Fibroblast of lung (primary cell): ENCODE measurements at regions not wholly inside any gene's neighbourhood (a gene's known extent, or its start where the extent isn't known, plus 50 kb on each side); places are given as distances from the start of the nearest gene placed in this dataset.

Source experiments
- DNase-seq, 2 donors: peaks; one replicate each; pipeline versions ENCODE4 v3.0.0 to v3.0.0-alpha.2; 2010; ENCODE audit warnings: low read depth in 2 of 2
- H2AFZ ChIP-seq: 2 replicates; pipeline ENCODE4 v1.5.1; 2012; ENCODE audit warnings: low read length, control low read depth, inconsistent platforms
- H3K27ac ChIP-seq: 2 replicates; pipeline ENCODE4 v1.5.1; 2011; ENCODE audit warnings: low read length, control low read depth; ENCODE audit not compliant: insufficient read depth
- H3K27me3 ChIP-seq: 2 replicates; pipeline ENCODE4 v1.5.1; 2011; ENCODE audit warnings: mild to moderate bottlenecking, low read length; ENCODE audit not compliant: control insufficient read depth, insufficient read depth
- H3K36me3 ChIP-seq: 2 replicates; pipeline ENCODE4 v1.5.1; 2011; ENCODE audit warnings: low read length; ENCODE audit not compliant: control insufficient read depth, insufficient read depth
- H3K4me1 ChIP-seq: 2 replicates; pipeline ENCODE4 v1.5.1; 2011; ENCODE audit warnings: low read length; ENCODE audit not compliant: control insufficient read depth, insufficient read depth; ENCODE audit errors: extremely low read depth
- H3K4me2 ChIP-seq: 2 replicates; pipeline ENCODE4 v1.5.1; 2011; ENCODE audit warnings: low read length, control low read depth; ENCODE audit not compliant: insufficient read depth; ENCODE audit errors: extremely low read depth
- H3K4me3 ChIP-seq, 4 experiments: fragments of 200-600 bp in 1 of 4; sonication (generic) in 1 of 4; replicated peaks in 1 of 4; 2 replicates each; pipeline ENCODE4 v1.5.1; 2011 to 2016; ENCODE audit warnings: low read length in 4 of 4, low read depth in 3 of 4, mild to moderate bottlenecking in 3 of 4, control low read depth in 2 of 4, inconsistent platforms in 1 of 4, mixed read lengths in 1 of 4; ENCODE audit not compliant: insufficient read depth in 1 of 4; ENCODE audit errors: control extremely low read depth in 1 of 4
- H3K79me2 ChIP-seq: 2 replicates; pipeline ENCODE4 v1.5.1; 2012; ENCODE audit warnings: mild to moderate bottlenecking, low read length, inconsistent platforms; ENCODE audit not compliant: control insufficient read depth, insufficient read depth
- H3K9ac ChIP-seq: 2 replicates; pipeline ENCODE4 v1.5.1; 2011; ENCODE audit warnings: mild to moderate bottlenecking, low read length, control low read depth; ENCODE audit not compliant: insufficient read depth
- H3K9me3 ChIP-seq: 2 replicates; pipeline ENCODE4 v1.5.1; 2012; ENCODE audit warnings: low read depth, low read length; ENCODE audit not compliant: control insufficient read depth, insufficient read depth
- H4K20me1 ChIP-seq: 2 replicates; pipeline ENCODE4 v1.5.1; 2011; ENCODE audit warnings: low read length; ENCODE audit not compliant: control insufficient read depth, insufficient read depth; ENCODE audit errors: extremely low read depth
- EZH2 ChIP-seq: IDR thresholded peaks from 2 replicates; pipeline ENCODE4 v1.5.1; 2012; ENCODE audit warnings: low read length, control low read depth, mild to moderate bottlenecking; ENCODE audit errors: missing control alignments
- TF ChIP-seq, protein P1 (sequence below), 2 donors: IDR thresholded peaks in 1 of 2; conservative IDR thresholded peaks in 1 of 2; 1 replicate in 1 of 2; 2 replicates in 1 of 2; pipeline ENCODE4 v1.5.1; 2011 to 2012; ENCODE audit warnings: low read length in 2 of 2, control low read depth in 1 of 2, inconsistent platforms in 1 of 2, low read depth in 1 of 2, mild to moderate bottlenecking in 1 of 2

DNA sequence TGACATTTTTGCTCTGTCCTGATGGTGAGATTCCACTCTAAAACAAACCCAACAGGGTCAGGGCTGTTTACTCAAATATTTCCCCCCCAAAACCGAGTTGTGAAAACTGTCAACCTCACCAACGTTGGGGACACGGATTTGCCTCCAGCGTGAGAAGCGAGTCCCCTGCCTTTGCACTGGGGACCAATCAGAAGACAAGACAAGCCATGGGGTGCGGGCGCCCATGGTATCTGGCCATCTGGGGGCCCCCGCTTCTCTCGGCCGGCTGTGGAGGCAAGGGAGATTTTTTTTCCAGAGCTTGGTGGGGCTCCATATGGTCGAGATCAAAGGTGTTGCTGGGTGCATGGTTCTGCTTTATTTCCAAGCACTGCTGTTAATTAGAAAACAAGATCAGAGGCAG, 272.1 kb downstream of the BCL11B start:
- TF ChIP-seq EZH2: no peak
- TF ChIP-seq, protein P1, sequence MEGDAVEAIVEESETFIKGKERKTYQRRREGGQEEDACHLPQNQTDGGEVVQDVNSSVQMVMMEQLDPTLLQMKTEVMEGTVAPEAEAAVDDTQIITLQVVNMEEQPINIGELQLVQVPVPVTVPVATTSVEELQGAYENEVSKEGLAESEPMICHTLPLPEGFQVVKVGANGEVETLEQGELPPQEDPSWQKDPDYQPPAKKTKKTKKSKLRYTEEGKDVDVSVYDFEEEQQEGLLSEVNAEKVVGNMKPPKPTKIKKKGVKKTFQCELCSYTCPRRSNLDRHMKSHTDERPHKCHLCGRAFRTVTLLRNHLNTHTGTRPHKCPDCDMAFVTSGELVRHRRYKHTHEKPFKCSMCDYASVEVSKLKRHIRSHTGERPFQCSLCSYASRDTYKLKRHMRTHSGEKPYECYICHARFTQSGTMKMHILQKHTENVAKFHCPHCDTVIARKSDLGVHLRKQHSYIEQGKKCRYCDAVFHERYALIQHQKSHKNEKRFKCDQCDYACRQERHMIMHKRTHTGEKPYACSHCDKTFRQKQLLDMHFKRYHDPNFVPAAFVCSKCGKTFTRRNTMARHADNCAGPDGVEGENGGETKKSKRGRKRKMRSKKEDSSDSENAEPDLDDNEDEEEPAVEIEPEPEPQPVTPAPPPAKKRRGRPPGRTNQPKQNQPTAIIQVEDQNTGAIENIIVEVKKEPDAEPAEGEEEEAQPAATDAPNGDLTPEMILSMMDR (conservative IDR thresholded peaks at IDR 0.05 in 1 of 2, IDR thresholded peaks at IDR 0.05 in 1 of 2; ENCODE audit: low read depth in 1 of 2, low read length in 2 of 2): no peak
- Histone ChIP-seq H3K9me3 (no peaks in the 10 kb centered on the region), H2AFZ (no peak overlapping the region), H3K36me3 (no peaks in the 10 kb centered on the region), H3K4me3 (no peak overlapping the region), H3K27ac (no peak overlapping the region), H3K4me1 (no peaks in the 10 kb centered on the region), H3K79me2 (no peaks in the 10 kb centered on the region), H3K9ac (no peak overlapping the region), H3K27me3 (no peaks in the 10 kb centered on the region), H4K20me1 (no peaks in the 10 kb centered on the region), H3K4me2 (no peak overlapping the region)
- DNase-seq: no peak

DNA sequence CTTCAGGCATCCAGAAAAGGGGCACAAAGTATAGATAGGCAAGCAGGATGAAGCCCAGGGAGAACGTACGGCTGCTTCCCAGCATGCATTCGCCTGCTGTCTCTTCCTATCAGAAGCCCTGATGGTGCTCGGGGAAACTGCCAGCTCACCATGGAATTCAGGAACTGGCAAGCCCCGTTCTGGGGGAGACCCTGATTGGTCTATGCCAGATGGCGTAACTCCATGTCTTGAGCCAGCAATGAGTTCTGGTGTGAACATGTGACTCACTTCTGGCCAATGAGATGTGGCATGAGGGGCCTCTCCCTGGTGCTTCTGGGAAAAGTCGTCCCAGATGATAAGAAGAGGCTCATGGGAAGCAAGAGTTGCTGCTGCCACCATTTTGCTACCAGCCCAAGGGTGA, 270.8 kb downstream of the BCL11B start:
- Histone ChIP-seq H3K79me2 (no peaks in the 10 kb centered on the region), H3K27me3 (no peaks in the 10 kb centered on the region), H3K36me3 (no peaks in the 10 kb centered on the region), H3K4me1 (no peaks in the 10 kb centered on the region), H3K9me3 (no peaks in the 10 kb centered on the region), H3K9ac (no peak overlapping the region), H3K4me2 (no peak overlapping the region), H2AFZ (no peak overlapping the region), H3K27ac (no peak overlapping the region), H3K4me3 (no peak overlapping the region), H4K20me1 (no peaks in the 10 kb centered on the region)
- no peak for TF ChIP-seq EZH2
- TF ChIP-seq, protein P1 (conservative IDR thresholded peaks at IDR 0.05 in 1 of 2, IDR thresholded peaks at IDR 0.05 in 1 of 2; ENCODE audit: low read depth in 1 of 2, low read length in 2 of 2): no peak
- no peak for DNase-seq

DNA sequence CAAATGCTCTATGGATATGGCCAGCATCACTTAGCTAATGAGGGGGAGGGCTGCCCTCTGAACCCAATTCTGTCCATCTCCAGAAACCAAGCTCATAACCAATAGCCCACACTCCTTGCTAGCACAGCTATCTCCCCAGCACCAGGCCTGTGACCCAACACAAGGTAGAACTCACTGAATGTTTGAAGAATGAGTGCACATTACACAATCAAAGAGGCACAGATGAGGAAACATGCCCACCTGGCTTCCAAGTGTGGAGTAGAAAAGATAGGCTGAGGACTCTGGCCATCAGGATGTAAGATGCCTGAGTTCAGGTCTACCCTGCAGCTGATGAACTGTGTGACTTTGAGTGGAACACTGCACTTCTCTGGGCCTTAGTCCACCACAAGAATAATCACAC, 268.4 kb downstream of the BCL11B start:
- H3K9me3 ChIP-seq: no peaks in the 10 kb centered on the region
- H2AFZ ChIP-seq: no peak overlapping the region
- no peak overlapping the region for H3K4me3 ChIP-seq
- no peak overlapping the region for H3K27ac ChIP-seq
- no peaks in the 10 kb centered on the region for H3K27me3 ChIP-seq
- no peaks in the 10 kb centered on the region for H3K4me1 ChIP-seq
- H3K36me3 ChIP-seq: no peaks in the 10 kb centered on the region
- H3K4me2 ChIP-seq: no peak overlapping the region
- H3K9ac ChIP-seq: no peak overlapping the region
- no peaks in the 10 kb centered on the region for H4K20me1 ChIP-seq
- no peak for DNase-seq
- TF ChIP-seq, protein P1 (conservative IDR thresholded peaks at IDR 0.05 in 1 of 2, IDR thresholded peaks at IDR 0.05 in 1 of 2; ENCODE audit: low read depth in 1 of 2, low read length in 2 of 2): no peak
- TF ChIP-seq EZH2: no peak
- H3K79me2 ChIP-seq: no peaks in the 10 kb centered on the region
